Tibial artery (tissue), 4 donors: ENCODE measurements at regions not wholly inside any gene's neighbourhood (a gene's known extent, or its start where the extent isn't known, plus 50 kb on each side); places are given as distances from the start of the nearest gene placed in this dataset.

Experiments
- DNase-seq, 2 donors: peaks; one replicate each; pipeline ENCODE4 v3.0.0-alpha.2; 2019
- H3K27ac ChIP-seq, 2 donors: fragments of 200-600 bp; sonication (generic) in 1 of 2; 1 replicate in 1 of 2; 2 replicates in 1 of 2; pipeline ENCODE4 v1.5.1; 2018 to 2019; ENCODE audit warnings: mild to moderate bottlenecking in 1 of 2
- H3K27me3 ChIP-seq, 2 donors: fragments of 200-600 bp; sonication (generic) in 1 of 2; one replicate each; pipeline versions ENCODE4 v1.5.1 to v1.6.0; 2016 to 2019
- H3K36me3 ChIP-seq, 3 donors: fragments of 200-600 bp; sonication (generic) in 2 of 3; one replicate each; pipeline ENCODE4 v1.5.1; 2016 to 2019; ENCODE audit warnings: mild to moderate bottlenecking in 2 of 3
- H3K4me1 ChIP-seq, 4 donors: fragments of 200-600 bp; sonication (generic) in 2 of 4; 1 replicate in 3 of 4; 2 replicates in 1 of 4; pipeline ENCODE4 v1.5.1; 2016 to 2019
- H3K4me3 ChIP-seq, 2 donors: fragments of 200-600 bp; sonication (generic) in 1 of 2; 1 replicate in 1 of 2; 2 replicates in 1 of 2; pipeline ENCODE4 v1.5.1; 2018 to 2019; ENCODE audit warnings: mild to moderate bottlenecking in 2 of 2
- H3K9me3 ChIP-seq, 3 donors: fragments of 200-600 bp; sonication (generic) in 1 of 3; one replicate each; pipeline ENCODE4 v1.5.1; 2016 to 2019
- intact Hi-C: fragments of 100-400 bp; cut with DNase I; formaldehyde crosslinking; loops from one replicate; pipeline ENCODE4 v1.15.0; 2023; ENCODE audit warnings: low total_unique reads
- TF ChIP-seq, protein P1 (sequence below), 2 experiments: fragments of 200-600 bp in 1 of 2; fragments of 450-650 bp in 1 of 2; IDR thresholded peaks; one replicate each; pipeline ENCODE4 v1.5.1; 2017 to 2019; ENCODE audit warnings: antibody characterized with exemption in 2 of 2, mild to moderate bottlenecking in 1 of 2, moderate library complexity in 1 of 2

DNA sequence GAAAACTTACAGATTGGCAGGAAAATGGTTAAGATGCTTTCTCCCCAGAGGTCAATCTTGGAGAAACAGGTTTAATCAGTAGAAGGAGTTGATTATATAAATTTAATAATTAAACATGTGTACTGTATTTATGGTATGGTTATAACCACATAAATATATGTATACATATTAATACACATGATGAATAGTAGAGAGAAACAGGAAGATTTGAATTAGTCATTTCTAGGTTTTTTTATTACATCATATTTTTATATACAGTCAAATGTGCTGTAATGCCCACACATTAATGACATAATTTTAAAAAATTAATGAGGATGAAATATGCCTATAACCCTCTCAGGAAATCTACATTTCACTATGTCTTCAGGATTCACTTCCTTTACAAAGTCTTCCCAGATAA is 229.7 kb downstream of the IKZF2 start:
- TF ChIP-seq, protein P1, sequence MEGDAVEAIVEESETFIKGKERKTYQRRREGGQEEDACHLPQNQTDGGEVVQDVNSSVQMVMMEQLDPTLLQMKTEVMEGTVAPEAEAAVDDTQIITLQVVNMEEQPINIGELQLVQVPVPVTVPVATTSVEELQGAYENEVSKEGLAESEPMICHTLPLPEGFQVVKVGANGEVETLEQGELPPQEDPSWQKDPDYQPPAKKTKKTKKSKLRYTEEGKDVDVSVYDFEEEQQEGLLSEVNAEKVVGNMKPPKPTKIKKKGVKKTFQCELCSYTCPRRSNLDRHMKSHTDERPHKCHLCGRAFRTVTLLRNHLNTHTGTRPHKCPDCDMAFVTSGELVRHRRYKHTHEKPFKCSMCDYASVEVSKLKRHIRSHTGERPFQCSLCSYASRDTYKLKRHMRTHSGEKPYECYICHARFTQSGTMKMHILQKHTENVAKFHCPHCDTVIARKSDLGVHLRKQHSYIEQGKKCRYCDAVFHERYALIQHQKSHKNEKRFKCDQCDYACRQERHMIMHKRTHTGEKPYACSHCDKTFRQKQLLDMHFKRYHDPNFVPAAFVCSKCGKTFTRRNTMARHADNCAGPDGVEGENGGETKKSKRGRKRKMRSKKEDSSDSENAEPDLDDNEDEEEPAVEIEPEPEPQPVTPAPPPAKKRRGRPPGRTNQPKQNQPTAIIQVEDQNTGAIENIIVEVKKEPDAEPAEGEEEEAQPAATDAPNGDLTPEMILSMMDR (IDR thresholded peaks at IDR 0.05) = no peak
- DNase-seq = no peak
- Histone ChIP-seq H3K4me3 (no peak overlapping the region), H3K9me3 (peaks cover 0 to 2% (median 0%) of the 10 kb centered on the region in 3 donors), H3K4me1 (peaks cover 0 to under 1% (median 0%) of the 10 kb centered on the region in 4 donors), H3K27me3 (no peaks in the 10 kb centered on the region), H3K27ac (no peak overlapping the region), H3K36me3 (no peaks in the 10 kb centered on the region)
- intact Hi-C loops = no loop called here

DNA sequence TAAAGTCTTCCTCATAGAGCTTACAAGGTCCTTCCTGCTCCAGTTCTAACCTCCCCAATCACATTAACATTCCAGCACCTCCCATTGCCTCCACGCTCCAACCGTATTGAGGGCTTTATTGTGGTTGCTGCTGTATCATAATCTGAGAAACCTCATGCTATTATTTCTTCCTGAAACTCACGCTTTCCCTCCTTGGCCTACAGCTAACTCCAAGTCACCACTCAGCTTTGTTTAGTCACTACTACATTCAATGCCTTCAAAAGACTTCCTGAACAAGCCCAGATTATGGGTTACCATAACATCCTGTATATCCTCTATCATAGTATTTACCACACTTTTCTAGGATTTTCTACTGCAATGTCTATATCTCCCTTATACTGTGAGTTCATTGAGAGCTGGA is 230.4 kb downstream of the IKZF2 start:
- Histone ChIP-seq H3K9me3 (peaks cover 0 to 2% (median 0%) of the 10 kb centered on the region in 3 donors), H3K4me1 (no peaks in the 10 kb centered on the region), H3K36me3 (no peaks in the 10 kb centered on the region), H3K27ac (no peak overlapping the region), H3K4me3 (no peak overlapping the region), H3K27me3 (no peaks in the 10 kb centered on the region)
- TF ChIP-seq, protein P1 (IDR thresholded peaks at IDR 0.05) = no peak
- intact Hi-C loops = no loop called here
- no peak for DNase-seq

DNA sequence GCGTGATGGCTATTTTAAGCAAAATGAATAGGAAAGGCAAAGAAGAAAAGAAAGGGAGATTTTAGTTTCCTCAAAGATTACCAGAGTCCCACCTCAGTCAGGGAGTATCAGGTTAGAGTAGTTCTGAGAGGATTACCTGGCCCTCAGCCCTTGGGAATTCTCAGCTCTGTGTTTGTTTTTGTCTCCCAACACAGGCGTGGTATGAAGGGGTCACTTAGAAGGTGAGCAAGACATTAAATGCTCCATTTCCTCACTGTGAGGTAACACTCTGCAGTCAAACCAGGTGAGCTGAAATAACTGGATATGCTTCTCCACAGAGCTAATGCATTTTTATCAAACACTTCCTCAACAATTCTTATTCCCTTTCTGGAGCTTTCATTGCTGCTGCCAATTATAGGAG is 232.2 kb downstream of the IKZF2 start:
- Histone ChIP-seq H3K4me3 (no peak overlapping the region), H3K27ac (no peak overlapping the region), H3K9me3 (no peaks in the 10 kb centered on the region), H3K4me1 (no peaks in the 10 kb centered on the region), H3K27me3 (no peaks in the 10 kb centered on the region), H3K36me3 (no peaks in the 10 kb centered on the region)
- intact Hi-C loops = no loop called here
- TF ChIP-seq, protein P1 (IDR thresholded peaks at IDR 0.05) = no peak
- DNase-seq = no peak

DNA sequence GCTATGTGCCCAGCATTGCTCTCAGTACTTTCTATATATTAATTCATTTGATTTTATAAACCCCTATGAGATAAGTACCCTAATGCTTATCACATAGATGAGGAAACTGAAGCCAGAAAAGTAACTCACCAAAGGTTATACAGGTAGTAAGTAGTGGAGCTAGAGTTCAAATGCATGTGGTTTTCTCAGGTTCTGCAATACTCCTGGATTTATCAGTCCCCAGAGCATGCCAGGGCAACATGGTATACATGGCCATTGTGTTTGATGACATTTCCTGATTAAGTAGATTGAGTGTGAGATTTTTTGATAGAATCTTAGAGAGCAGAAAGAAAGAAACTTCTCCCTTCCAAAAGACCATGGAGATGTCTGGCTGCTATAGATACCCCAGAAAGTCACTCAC is 233.1 kb downstream of the IKZF2 start:
- H3K9me3 ChIP-seq = no peaks in the 10 kb centered on the region
- intact Hi-C loops = no loop called here
- H3K36me3 ChIP-seq = no peaks in the 10 kb centered on the region
- no peaks in the 10 kb centered on the region for H3K27me3 ChIP-seq
- H3K4me3 ChIP-seq = no peak overlapping the region
- TF ChIP-seq, protein P1 (IDR thresholded peaks at IDR 0.05) = no peak
- no peak for DNase-seq
- H3K4me1 ChIP-seq = no peaks in the 10 kb centered on the region
- H3K27ac ChIP-seq = no peak overlapping the region

DNA sequence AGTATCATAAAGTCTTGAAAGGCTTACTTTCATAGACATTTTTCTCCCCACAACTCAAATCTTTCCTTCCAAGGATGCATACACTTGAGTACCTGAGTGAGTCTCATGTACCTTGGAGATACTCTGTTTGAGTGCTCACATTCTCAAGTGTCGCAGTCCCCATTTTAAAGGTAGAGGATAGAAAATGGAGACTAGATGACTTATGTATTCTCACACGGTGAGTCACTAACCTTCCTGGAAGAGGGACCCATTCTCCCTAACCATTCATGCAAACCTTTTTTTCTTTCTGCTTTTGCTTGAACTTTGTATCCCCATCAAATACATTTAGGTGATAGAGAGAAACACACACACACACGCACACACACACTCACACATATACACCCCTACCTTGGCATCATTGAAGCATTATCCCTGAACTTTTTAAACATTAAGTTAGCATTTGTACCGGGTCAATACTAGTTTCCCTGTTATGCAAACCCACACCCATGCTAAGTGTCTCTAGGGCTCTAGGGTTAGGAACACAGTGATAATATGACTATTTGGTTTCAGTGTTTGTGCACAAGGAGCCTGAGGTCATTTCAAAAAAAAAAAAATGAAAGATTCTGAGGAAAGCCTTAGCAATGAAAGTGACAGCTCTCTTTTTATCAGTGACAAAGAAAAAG is 236.2 kb downstream of the IKZF2 start:
- intact Hi-C loops = no loop called here
- Histone ChIP-seq H3K4me3 (no peak overlapping the region), H3K27ac (no peak overlapping the region), H3K36me3 (no peaks in the 10 kb centered on the region), H3K4me1 (peaks cover 0 to 17% (median 0%) of the 10 kb centered on the region in 4 donors), H3K9me3 (no peaks in the 10 kb centered on the region), H3K27me3 (no peaks in the 10 kb centered on the region)
- TF ChIP-seq, protein P1 (IDR thresholded peaks at IDR 0.05) = no peak
- DNase-seq = no peak

DNA sequence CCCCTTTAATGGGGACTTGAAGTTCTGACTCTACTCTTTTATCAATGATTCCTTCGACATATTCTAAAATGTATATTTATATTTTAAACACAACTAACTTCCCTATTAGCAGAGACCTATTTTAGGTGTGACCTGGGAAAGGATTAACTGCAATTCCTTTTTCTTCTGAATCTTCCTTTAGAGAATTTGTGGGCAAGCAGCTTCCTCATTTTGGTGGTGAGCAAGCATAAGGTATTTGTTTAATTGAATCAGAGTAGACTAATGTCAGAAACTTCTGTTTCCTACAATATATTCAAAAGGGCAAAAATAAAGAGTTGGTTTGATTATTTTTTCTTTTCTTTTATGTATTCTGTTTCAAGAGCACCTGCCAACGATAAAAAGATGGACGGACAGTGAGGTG is 237.0 kb downstream of the IKZF2 start:
- peaks cover 0 to 17% (median 0%) of the 10 kb centered on the region in 4 donors for H3K4me1 ChIP-seq
- no peak overlapping the region for H3K4me3 ChIP-seq
- H3K36me3 ChIP-seq = no peaks in the 10 kb centered on the region
- H3K27me3 ChIP-seq = no peaks in the 10 kb centered on the region
- no peak for DNase-seq
- H3K27ac ChIP-seq = no peak overlapping the region
- no peaks in the 10 kb centered on the region for H3K9me3 ChIP-seq
- intact Hi-C loops = no loop called here
- TF ChIP-seq, protein P1 (IDR thresholded peaks at IDR 0.05) = no peak
